Skeletal muscle tissue (tissue), 3 donors: ENCODE measurements at regions not wholly inside any gene's neighbourhood (a gene's known extent, or its start where the extent isn't known, plus 50 kb on each side); places are given as distances from the start of the nearest gene placed in this dataset.
A peak's percentile ranks its signal among the peaks of the same experiment; 100 is the strongest.
"Not testable (repeated sequence)": the region's sequence is repeated elsewhere in the genome, so short reads cannot be mapped to it uniquely, and the experiment has no call there.

Experiments used
- H3K27ac ChIP-seq: one replicate; pipeline ENCODE4 v1.7.0; 2013; ENCODE audit warnings: mild to moderate bottlenecking, low read depth, low read length, inconsistent platforms
- H3K27me3 ChIP-seq, 3 donors: one replicate each; pipeline ENCODE4 v1.7.0; 2013; ENCODE audit warnings: low read length in 3 of 3; ENCODE audit not compliant: control insufficient read depth in 3 of 3, insufficient read depth in 3 of 3
- H3K36me3 ChIP-seq, 3 donors: one replicate each; pipeline ENCODE4 v1.7.0; 2013; ENCODE audit warnings: low read length in 3 of 3; ENCODE audit not compliant: control insufficient read depth in 3 of 3, insufficient read depth in 3 of 3
- H3K4me1 ChIP-seq, 3 donors: one replicate each; pipeline ENCODE4 v1.7.0; 2013; ENCODE audit warnings: low read length in 3 of 3, mild to moderate bottlenecking in 3 of 3; ENCODE audit not compliant: control insufficient read depth in 3 of 3, insufficient read depth in 3 of 3
- H3K4me3 ChIP-seq, 3 donors: one replicate each; pipeline ENCODE4 v1.7.0; 2013; ENCODE audit warnings: low read length in 3 of 3
- H3K9ac ChIP-seq, 3 donors: one replicate each; pipeline ENCODE4 v1.7.0; 2013; ENCODE audit warnings: low read length in 3 of 3, mild to moderate bottlenecking in 3 of 3, moderate library complexity in 2 of 3, low read depth in 1 of 3
- H3K9me3 ChIP-seq, 3 donors: one replicate each; pipeline ENCODE4 v1.7.0; 2013; ENCODE audit warnings: low read length in 3 of 3; ENCODE audit not compliant: control insufficient read depth in 3 of 3
- donor health status: Osteomylitis.

DNA sequence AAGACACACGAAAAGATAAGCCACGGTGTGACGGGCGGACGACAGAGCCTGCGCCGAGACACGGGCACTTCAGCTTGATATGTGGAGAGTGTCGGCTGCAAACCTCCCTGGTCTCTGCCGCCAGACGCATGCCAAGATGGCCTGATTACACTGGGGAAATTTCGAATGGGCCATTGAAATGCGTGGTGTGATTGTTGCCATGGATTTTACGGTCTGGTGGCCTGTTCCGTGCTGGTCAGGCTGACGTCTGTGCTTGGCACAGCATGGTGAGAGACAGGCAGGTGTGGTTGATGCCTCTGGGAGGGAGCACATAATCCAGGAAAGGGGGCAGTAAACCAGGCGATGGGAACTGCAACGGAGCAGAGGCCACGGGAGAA lies 105.6 kb upstream of the TMPRSS2 start:
- peaks cover 6 to 35% (median 32%) of the 10 kb centered on the region in 3 donors for H3K27me3 ChIP-seq
- no peak overlapping the region for H3K27ac ChIP-seq
- H3K36me3 ChIP-seq: no peaks in the 10 kb centered on the region
- H3K9ac ChIP-seq: no peak overlapping the region
- H3K4me1 ChIP-seq: peaks cover 22 to 31% (median 24%) of the 10 kb centered on the region in 3 donors
- no peaks in the 10 kb centered on the region for H3K9me3 ChIP-seq
- no peak overlapping the region for H3K4me3 ChIP-seq

DNA sequence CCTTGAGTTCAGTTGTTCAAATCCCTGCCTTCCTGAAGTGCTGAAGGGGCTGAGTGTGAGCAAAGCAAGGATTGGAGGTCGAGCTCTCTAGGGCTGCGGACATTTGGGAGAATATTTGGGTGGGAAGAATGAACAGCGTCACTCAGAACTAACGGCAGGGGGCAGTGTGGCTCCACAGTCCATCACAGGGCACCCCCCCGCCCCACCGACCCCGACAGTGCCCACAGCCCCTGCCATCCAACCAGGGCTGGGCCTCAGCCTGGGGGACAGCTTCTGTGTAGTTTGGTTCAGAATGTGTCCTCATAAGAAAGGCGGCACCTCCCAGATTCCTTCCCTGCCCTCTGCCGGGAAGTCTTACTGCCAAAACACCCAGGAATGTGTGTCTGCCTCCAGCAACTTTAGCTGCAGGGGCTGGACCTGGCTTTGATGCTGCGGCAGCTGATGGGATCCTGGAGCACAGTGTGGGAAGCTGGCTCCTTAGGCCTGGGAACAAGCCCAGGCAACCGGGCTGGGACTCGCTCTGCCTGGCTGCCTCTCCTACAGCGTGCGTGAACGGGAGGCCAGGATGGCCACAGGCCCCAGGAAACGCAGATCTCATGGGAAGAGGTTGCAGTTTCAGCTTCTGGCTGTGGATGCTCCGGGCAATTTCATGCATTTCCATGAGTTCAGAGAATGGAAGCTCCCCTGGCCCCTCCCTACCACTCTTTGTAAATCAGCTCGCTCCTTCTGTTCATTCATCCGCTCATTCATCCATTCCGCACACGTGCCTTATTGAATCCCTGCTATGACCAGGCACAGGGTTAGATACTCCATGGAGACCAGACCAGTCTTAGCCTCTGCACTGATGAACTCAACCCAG lies 104.9 kb upstream of the TMPRSS2 start:
- Histone ChIP-seq H3K4me1 (peaks cover 22 to 31% (median 24%) of the 10 kb centered on the region in 3 donors), H3K27me3 (peaks cover 6 to 35% (median 32%) of the 10 kb centered on the region in 3 donors), H3K4me3 (peak overlapping the region in 1 of 3 donors; percentile 35), H3K9ac (peak overlapping the region; percentile 27 to 53 (median 33)), H3K9me3 (no peaks in the 10 kb centered on the region), H3K27ac (peak overlapping the region; percentile 19), H3K36me3 (no peaks in the 10 kb centered on the region)

GRCh38 chr21:41611966-41612606 lies 104.1 kb upstream of the TMPRSS2 start:
- H3K9me3 ChIP-seq: no peaks in the 10 kb centered on the region
- peaks cover 22 to 31% (median 24%) of the 10 kb centered on the region in 3 donors for H3K4me1 ChIP-seq
- peaks cover 9 to 35% (median 30%) of the 10 kb centered on the region in 3 donors for H3K27me3 ChIP-seq
- peak overlapping the region in 1 of 3 donors; percentile 53 for H3K9ac ChIP-seq
- no peaks in the 10 kb centered on the region for H3K36me3 ChIP-seq
- H3K27ac ChIP-seq: peak overlapping the region; percentile 19
- no peak overlapping the region for H3K4me3 ChIP-seq

DNA sequence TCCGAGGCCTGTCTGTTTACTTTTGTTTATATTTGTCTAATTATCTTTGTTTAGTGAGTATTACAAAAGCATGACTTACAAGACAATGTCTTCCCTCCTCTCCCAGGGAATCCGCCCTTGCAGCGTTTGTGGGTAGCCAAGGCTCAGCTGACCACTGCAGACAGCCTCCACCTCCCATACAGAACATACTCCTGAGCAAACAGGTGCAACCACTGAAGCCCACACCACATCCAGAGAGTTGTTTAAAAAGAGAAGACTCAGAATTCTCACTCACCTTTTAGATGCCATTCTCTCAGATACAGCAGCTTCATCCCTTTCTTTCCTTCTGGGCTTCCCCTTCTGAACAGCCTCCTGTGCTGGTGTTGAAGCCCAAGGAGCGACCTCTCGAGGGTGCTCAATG lies 103.5 kb upstream of the TMPRSS2 start:
- H3K9me3 ChIP-seq: no peaks in the 10 kb centered on the region
- H3K27ac ChIP-seq: no peak overlapping the region
- no peak overlapping the region for H3K4me3 ChIP-seq
- no peaks in the 10 kb centered on the region for H3K36me3 ChIP-seq
- H3K27me3 ChIP-seq: peaks cover 10 to 38% (median 33%) of the 10 kb centered on the region in 3 donors
- peaks cover 22 to 29% (median 23%) of the 10 kb centered on the region in 3 donors for H3K4me1 ChIP-seq
- H3K9ac ChIP-seq: no peak overlapping the region

DNA sequence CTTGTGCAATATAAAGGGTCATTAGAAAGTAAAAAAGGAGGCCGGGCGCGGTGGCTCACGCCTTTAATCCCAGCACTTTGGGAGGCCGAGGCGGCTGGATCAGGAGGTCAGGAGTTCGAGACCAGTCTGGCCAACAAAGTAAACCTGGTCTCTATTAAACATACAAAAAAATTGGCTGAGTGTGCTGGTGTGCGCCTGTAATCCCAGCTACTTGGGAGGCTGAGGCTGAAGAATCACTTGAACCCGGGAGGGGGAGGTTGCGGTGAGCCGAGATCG lies 102.8 kb upstream of the TMPRSS2 start:
- peaks cover 12 to 42% (median 32%) of the 10 kb centered on the region in 3 donors for H3K27me3 ChIP-seq
- H3K9me3 ChIP-seq: not testable (repeated sequence)

DNA sequence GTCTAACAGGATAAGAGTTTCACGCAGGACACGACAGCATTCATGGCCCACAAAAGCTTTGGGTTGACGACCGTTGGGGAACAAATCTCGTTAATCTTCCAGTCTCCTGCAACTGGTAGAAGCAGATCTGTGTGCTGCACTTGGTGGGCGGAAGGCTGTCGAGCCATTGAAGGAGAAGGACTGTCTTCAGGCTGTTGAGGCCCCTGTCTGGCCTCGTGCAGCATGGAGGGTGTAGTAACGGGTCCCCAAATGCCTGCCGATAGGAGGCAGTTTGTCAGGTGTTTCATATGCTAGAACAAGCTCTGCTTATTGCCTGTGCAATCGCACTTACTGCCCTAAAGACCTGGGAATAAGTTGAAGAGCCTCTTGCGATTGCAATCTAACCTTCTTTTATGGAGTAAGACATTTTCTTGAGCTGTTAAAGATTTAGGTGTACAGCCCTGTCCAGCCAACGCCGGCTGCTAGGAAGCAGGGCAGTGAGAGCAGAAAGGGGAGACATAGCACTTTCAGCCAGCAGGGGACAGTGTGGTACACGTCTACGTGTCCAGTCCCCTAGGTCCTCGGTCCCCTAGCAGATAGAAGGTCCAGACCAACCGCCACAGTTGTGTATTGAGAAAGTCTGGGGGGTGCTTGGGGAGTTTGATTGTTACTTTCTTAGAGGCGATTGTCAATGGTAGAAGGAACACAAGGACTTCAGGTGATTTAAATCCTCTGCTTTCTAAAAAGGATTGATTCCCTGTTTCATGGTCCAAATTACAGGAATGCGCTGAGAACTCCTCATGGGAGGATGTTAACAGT lies 102.3 kb upstream of the TMPRSS2 start:
- Histone ChIP-seq H3K9ac (no peak overlapping the region), H3K4me3 (no peak overlapping the region), H3K9me3 (no peaks in the 10 kb centered on the region), H3K27me3 (peaks cover 18 to 48% (median 32%) of the 10 kb centered on the region in 3 donors), H3K27ac (no peak overlapping the region), H3K4me1 (peaks cover 15 to 17% (median 17%) of the 10 kb centered on the region in 3 donors), H3K36me3 (no peaks in the 10 kb centered on the region)

More for the DNA sequence above, 102.8 kb upstream of the TMPRSS2 start:
- H3K27ac ChIP-seq, H3K36me3 ChIP-seq, H3K9ac ChIP-seq, H3K4me3 ChIP-seq: not testable (repeated sequence)
- peaks cover 15 to 22% (median 17%) of the 10 kb centered on the region in 3 donors for H3K4me1 ChIP-seq

GRCh38 chr21:41606706-41607105 lies 98.7 kb upstream of the TMPRSS2 start:
- H3K36me3 ChIP-seq: no peaks in the 10 kb centered on the region
- no peaks in the 10 kb centered on the region for H3K4me1 ChIP-seq
- H3K27me3 ChIP-seq: peaks cover 17 to 39% (median 24%) of the 10 kb centered on the region in 3 donors
- H3K9ac ChIP-seq: no peak overlapping the region
- no peak overlapping the region for H3K27ac ChIP-seq
- H3K4me3 ChIP-seq: no peak overlapping the region
- H3K9me3 ChIP-seq: no peaks in the 10 kb centered on the region

GRCh38 chr21:41605934-41606285 lies 98.0 kb upstream of the TMPRSS2 start:
- no peak overlapping the region for H3K9ac ChIP-seq
- no peak overlapping the region for H3K4me3 ChIP-seq
- no peaks in the 10 kb centered on the region for H3K36me3 ChIP-seq
- H3K27ac ChIP-seq: no peak overlapping the region
- no peaks in the 10 kb centered on the region for H3K4me1 ChIP-seq
- no peaks in the 10 kb centered on the region for H3K9me3 ChIP-seq
- H3K27me3 ChIP-seq: peaks cover 17 to 34% (median 20%) of the 10 kb centered on the region in 3 donors

- H3K27me3 ChIP-seq: peaks cover 17 to 34% (median 18%) of the 10 kb centered on the region in 3 donors
Observed at GRCh38 chr21:41605178-41605933, 97.4 kb upstream of the TMPRSS2 start.

More at GRCh38 chr21:41605178-41605933, 97.4 kb upstream of the TMPRSS2 start:
- H3K4me1 ChIP-seq: no peaks in the 10 kb centered on the region
- H3K36me3 ChIP-seq: no peaks in the 10 kb centered on the region
- no peak overlapping the region for H3K4me3 ChIP-seq
- H3K27ac ChIP-seq: no peak overlapping the region
- H3K9ac ChIP-seq: no peak overlapping the region
- no peaks in the 10 kb centered on the region for H3K9me3 ChIP-seq
